ENCODE measurements at regions not wholly inside any gene's neighbourhood (a gene's known extent, or its start where the extent isn't known, plus 50 kb on each side); places are given as distances from the start of the nearest gene placed in this dataset.

DNA sequence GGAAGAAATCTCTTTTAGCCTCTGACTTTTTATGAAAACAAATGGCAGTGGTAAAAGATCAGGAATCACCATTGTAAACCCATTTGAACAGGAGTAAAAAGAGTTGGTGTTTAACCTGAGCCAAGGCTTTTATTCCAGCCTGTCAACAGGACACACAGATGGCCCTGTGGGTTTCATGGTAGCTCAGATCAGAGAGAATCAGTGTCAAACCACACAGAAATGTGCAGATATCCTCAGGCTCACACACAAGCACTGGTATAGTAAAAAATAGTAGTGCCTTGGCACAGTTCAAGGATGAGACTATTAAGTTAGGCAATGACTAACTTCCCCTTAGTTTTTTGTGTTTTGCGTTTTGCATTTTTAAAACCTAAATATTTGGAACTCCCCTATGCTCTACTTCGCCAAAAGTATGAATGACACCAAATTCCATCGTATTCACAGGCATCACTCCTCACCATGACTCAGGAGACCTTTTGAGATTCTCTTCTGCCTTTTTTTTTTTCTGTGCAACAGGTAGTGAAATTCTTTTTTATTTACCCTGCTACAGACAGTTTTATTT, 1200.0 kb downstream of the CDH11 start:
- TF ChIP-seq RAD21 (conservative IDR thresholded peaks at IDR 0.05), result no peak
- TF ChIP-seq, protein P1, sequence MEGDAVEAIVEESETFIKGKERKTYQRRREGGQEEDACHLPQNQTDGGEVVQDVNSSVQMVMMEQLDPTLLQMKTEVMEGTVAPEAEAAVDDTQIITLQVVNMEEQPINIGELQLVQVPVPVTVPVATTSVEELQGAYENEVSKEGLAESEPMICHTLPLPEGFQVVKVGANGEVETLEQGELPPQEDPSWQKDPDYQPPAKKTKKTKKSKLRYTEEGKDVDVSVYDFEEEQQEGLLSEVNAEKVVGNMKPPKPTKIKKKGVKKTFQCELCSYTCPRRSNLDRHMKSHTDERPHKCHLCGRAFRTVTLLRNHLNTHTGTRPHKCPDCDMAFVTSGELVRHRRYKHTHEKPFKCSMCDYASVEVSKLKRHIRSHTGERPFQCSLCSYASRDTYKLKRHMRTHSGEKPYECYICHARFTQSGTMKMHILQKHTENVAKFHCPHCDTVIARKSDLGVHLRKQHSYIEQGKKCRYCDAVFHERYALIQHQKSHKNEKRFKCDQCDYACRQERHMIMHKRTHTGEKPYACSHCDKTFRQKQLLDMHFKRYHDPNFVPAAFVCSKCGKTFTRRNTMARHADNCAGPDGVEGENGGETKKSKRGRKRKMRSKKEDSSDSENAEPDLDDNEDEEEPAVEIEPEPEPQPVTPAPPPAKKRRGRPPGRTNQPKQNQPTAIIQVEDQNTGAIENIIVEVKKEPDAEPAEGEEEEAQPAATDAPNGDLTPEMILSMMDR (IDR thresholded peaks at IDR 0.05; ENCODE audit: poor library complexity, severe bottlenecking), result no peak
- H3K4me3 ChIP-seq (ENCODE audit: low read length), result no peak overlapping the region
- H3K9ac ChIP-seq (ENCODE audit: low read length), result no peak overlapping the region
- H4K20me1 ChIP-seq (ENCODE audit: insufficient read depth), result no peaks in the 10 kb centered on the region
- no peak overlapping the region for H2AFZ ChIP-seq (ENCODE audit: low read depth, low read length)
- H3K9me2 ChIP-seq (ENCODE audit: insufficient read depth, low read length), result no peaks in the 10 kb centered on the region
- H3K27ac ChIP-seq (ENCODE audit: low read length), result no peak overlapping the region
- H3K27me3 ChIP-seq (ENCODE audit: insufficient read depth, low read depth, low read length), result no peaks in the 10 kb centered on the region
- no peaks in the 10 kb centered on the region for H3K36me3 ChIP-seq (ENCODE audit: insufficient read depth, low read length)
- no peaks in the 10 kb centered on the region for H3F3A ChIP-seq (ENCODE audit: insufficient read depth, low read length, poor library complexity, severe bottlenecking)
- no peaks in the 10 kb centered on the region for H3K9me3 ChIP-seq (ENCODE audit: low read length)
- H3K79me2 ChIP-seq (replicated peaks; ENCODE audit: insufficient read depth, low read length), result no peaks in the 10 kb centered on the region
- H3K4me2 ChIP-seq (ENCODE audit: low read length), result no peak overlapping the region

DNA sequence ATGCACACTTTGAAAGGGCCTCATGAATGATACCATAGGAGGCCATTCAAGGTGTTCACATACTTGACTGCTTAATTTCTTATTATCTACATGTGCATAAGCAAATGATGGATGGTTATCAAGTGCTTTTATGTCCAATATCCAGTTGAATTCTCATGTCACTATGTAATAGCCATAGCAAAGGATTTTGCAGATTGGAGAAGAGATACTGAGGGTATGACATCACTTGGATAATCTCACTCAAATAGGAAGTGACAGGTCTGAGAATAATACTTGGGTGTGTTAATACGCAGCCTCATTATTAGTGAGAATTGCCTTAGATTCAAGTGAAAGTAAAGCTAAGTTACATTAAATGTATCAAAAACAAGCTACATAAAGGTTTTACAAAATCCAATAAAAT, 1208.6 kb downstream of the CDH11 start:
- Histone ChIP-seq H3K36me3 (ENCODE audit: insufficient read depth, low read length) (no peaks in the 10 kb centered on the region), H3K9ac (ENCODE audit: low read length) (no peak overlapping the region), H3F3A (ENCODE audit: insufficient read depth, low read length, poor library complexity, severe bottlenecking) (no peaks in the 10 kb centered on the region), H3K27me3 (ENCODE audit: insufficient read depth, low read depth, low read length) (no peaks in the 10 kb centered on the region), H3K4me3 (ENCODE audit: low read length) (no peak overlapping the region), H4K20me1 (ENCODE audit: insufficient read depth) (no peaks in the 10 kb centered on the region), H2AFZ (ENCODE audit: low read depth, low read length) (no peak overlapping the region), H3K9me2 (ENCODE audit: insufficient read depth, low read length) (no peaks in the 10 kb centered on the region), H3K4me2 (ENCODE audit: low read length) (no peak overlapping the region), H3K79me2 (replicated peaks; ENCODE audit: insufficient read depth, low read length) (no peaks in the 10 kb centered on the region), H3K27ac (ENCODE audit: low read length) (no peak overlapping the region), H3K9me3 (ENCODE audit: low read length) (no peaks in the 10 kb centered on the region)
- TF ChIP-seq, protein P1 (IDR thresholded peaks at IDR 0.05; ENCODE audit: poor library complexity, severe bottlenecking), result no peak
- no peak for TF ChIP-seq MXI1 (conservative IDR thresholded peaks at IDR 0.05; ENCODE audit: poor library complexity, severe bottlenecking)
- TF ChIP-seq SMC3 (conservative IDR thresholded peaks at IDR 0.05; ENCODE audit: poor library complexity), result no peak
- TF ChIP-seq POLR2AphosphoS5 (IDR thresholded peaks at IDR 0.05), result no peak
- TF ChIP-seq EZH2 (IDR thresholded peaks at IDR 0.05; ENCODE audit: borderline replicate concordance, insufficient read depth, low read length, poor library complexity, severe bottlenecking), result no peak
- no peak for TF ChIP-seq TAF1 (IDR thresholded peaks at IDR 0.05; ENCODE audit: low read depth)
- no peak for TF ChIP-seq EP300 (conservative IDR thresholded peaks at IDR 0.05; ENCODE audit: poor library complexity, severe bottlenecking)
- no peak for TF ChIP-seq RAD21 (conservative IDR thresholded peaks at IDR 0.05)
- TF ChIP-seq, protein P2, sequence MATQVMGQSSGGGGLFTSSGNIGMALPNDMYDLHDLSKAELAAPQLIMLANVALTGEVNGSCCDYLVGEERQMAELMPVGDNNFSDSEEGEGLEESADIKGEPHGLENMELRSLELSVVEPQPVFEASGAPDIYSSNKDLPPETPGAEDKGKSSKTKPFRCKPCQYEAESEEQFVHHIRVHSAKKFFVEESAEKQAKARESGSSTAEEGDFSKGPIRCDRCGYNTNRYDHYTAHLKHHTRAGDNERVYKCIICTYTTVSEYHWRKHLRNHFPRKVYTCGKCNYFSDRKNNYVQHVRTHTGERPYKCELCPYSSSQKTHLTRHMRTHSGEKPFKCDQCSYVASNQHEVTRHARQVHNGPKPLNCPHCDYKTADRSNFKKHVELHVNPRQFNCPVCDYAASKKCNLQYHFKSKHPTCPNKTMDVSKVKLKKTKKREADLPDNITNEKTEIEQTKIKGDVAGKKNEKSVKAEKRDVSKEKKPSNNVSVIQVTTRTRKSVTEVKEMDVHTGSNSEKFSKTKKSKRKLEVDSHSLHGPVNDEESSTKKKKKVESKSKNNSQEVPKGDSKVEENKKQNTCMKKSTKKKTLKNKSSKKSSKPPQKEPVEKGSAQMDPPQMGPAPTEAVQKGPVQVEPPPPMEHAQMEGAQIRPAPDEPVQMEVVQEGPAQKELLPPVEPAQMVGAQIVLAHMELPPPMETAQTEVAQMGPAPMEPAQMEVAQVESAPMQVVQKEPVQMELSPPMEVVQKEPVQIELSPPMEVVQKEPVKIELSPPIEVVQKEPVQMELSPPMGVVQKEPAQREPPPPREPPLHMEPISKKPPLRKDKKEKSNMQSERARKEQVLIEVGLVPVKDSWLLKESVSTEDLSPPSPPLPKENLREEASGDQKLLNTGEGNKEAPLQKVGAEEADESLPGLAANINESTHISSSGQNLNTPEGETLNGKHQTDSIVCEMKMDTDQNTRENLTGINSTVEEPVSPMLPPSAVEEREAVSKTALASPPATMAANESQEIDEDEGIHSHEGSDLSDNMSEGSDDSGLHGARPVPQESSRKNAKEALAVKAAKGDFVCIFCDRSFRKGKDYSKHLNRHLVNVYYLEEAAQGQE (IDR thresholded peaks at IDR 0.05; ENCODE audit: borderline replicate concordance), result no peak
